Peyer's patch (tissue), 4 donors: ENCODE measurements at regions not wholly inside any gene's neighbourhood (a gene's known extent, or its start where the extent isn't known, plus 50 kb on each side); places are given as distances from the start of the nearest gene placed in this dataset.

ENCODE experiments used
- DNase-seq, 3 donors: peaks; one replicate each; pipeline ENCODE4 v3.0.0-alpha.2; 2017 to 2019
- H3K27ac ChIP-seq, 4 donors: fragments of 200-600 bp; sonication (generic); one replicate each; pipeline ENCODE4 v1.5.1; 2016 to 2019
- H3K27me3 ChIP-seq, 2 donors: fragments of 200-600 bp; sonication (generic); one replicate each; pipeline ENCODE4 v1.5.1; 2019
- H3K36me3 ChIP-seq, 3 donors: fragments of 200-600 bp; sonication (generic); one replicate each; pipeline ENCODE4 v1.5.1; 2016 to 2019
- H3K4me1 ChIP-seq, 4 donors: fragments of 200-600 bp; sonication (generic); one replicate each; pipeline ENCODE4 v1.5.1; 2016 to 2019
- H3K4me3 ChIP-seq, 4 donors: fragments of 200-600 bp; sonication (generic); 1 replicate in 3 of 4; 2 replicates in 1 of 4; pipeline ENCODE4 v1.5.1; 2016 to 2019; ENCODE audit warnings: mild to moderate bottlenecking in 1 of 4
- H3K9me3 ChIP-seq, 4 donors: fragments of 200-600 bp; sonication (generic); one replicate each; pipeline ENCODE4 v1.5.1; 2016 to 2019; ENCODE audit warnings: mild to moderate bottlenecking in 1 of 4
- POLR2A ChIP-seq, 2 donors: fragments of 450-650 bp; IDR thresholded peaks; one replicate each; pipeline ENCODE4 v1.5.1; 2017; ENCODE audit warnings: antibody characterized with exemption in 2 of 2, mild to moderate bottlenecking in 2 of 2, moderate library complexity in 2 of 2
- TF ChIP-seq, protein P1 (sequence below), 6 experiments: fragments of 450-650 bp in 4 of 6; fragments of 200-600 bp in 2 of 6; sonication (generic) in 1 of 6; IDR thresholded peaks; one replicate each; pipeline ENCODE4 v1.5.1; 2017 to 2019; ENCODE audit warnings: antibody characterized with exemption in 6 of 6, mild to moderate bottlenecking in 3 of 6, moderate library complexity in 1 of 6

DNA sequence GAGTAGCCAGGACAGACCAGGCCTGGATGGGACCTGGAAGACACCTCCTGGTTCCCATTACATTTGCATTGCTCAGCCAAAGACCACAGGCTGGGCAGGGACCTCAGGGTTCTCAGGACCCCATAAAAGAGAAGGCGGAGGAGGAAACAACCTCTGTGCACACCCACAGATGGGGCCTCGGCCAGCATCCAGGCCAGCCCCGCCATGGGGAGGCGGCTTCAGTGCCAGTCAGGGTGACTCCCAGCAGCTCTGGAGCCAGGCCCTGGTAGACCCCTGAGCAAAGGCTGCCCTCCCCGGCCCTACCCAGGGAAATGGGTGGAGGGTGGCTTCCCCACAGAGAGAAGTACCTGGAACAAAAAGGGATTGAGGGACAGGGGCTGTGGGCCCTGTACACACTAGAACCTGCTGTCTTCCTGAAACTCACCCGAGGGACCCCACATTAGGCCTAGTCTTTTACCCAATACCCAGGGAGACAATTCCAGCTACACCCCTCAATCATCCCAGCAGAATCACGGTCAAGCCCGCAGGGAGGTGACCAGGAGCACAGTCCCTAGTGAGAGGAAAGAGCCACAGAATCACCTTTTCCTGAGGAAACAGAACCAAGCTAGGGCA, 64.5 kb downstream of the PSMG1 start:
- Histone ChIP-seq H3K27me3 (no peaks in the 10 kb centered on the region), H3K4me1 (no peaks in the 10 kb centered on the region), H3K9me3 (no peaks in the 10 kb centered on the region), H3K27ac (no peak overlapping the region), H3K36me3 (no peaks in the 10 kb centered on the region), H3K4me3 (no peak overlapping the region)
- DNase-seq, result no peak
- TF ChIP-seq POLR2A (IDR thresholded peaks at IDR 0.05), result no peak
- TF ChIP-seq, protein P1, sequence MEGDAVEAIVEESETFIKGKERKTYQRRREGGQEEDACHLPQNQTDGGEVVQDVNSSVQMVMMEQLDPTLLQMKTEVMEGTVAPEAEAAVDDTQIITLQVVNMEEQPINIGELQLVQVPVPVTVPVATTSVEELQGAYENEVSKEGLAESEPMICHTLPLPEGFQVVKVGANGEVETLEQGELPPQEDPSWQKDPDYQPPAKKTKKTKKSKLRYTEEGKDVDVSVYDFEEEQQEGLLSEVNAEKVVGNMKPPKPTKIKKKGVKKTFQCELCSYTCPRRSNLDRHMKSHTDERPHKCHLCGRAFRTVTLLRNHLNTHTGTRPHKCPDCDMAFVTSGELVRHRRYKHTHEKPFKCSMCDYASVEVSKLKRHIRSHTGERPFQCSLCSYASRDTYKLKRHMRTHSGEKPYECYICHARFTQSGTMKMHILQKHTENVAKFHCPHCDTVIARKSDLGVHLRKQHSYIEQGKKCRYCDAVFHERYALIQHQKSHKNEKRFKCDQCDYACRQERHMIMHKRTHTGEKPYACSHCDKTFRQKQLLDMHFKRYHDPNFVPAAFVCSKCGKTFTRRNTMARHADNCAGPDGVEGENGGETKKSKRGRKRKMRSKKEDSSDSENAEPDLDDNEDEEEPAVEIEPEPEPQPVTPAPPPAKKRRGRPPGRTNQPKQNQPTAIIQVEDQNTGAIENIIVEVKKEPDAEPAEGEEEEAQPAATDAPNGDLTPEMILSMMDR (IDR thresholded peaks at IDR 0.05), result no peak

DNA sequence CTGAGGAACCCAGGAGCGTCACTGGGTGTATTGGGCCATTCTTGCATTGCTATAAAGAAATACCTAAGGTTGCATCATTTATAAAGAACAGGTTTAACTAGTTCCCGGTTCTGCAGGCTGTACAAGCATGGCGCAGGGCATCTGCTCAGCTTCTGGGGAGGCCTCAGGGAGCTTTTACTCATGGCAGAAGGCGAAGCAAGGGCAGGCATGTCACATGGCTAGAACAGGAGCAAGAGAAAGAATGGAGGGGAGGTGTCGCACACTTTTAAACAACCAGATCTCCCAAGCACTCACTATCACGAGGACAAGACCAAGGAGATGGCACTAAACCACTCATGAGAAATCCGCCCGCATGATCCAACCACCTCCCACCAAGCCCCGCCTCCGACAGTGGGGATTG, 65.2 kb downstream of the PSMG1 start:
- TF ChIP-seq POLR2A (IDR thresholded peaks at IDR 0.05), result no peak
- TF ChIP-seq, protein P1 (IDR thresholded peaks at IDR 0.05), result no peak
- DNase-seq, result no peak

DNA sequence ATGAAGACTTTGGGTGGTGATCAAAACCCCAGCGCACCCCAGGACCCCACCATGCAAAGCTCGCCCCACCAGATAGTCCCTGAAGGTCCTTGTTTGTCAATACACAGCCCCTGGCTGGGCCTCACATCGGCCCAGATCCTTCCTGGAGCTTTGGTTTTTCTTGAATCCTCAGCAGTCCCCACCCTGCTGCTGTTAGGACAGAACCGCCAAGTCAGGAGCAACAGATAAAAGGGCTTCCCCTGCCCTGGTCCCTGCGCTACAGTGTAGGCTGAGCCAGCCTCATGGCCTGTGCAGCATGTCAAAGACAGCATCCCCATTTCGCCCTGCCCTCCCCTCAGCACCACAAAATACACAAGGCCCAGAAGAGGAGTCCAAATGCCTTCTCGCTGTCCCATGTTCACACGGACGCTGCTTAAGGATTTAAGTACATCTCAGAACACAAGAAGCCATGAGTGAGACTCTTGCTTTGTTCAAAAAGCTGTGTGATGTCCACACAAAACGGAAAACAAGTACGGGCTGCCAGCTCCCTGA, 65.7 kb downstream of the PSMG1 start:
- DNase-seq, result no peak
- Histone ChIP-seq H3K27ac (no peak overlapping the region), H3K36me3 (no peaks in the 10 kb centered on the region), H3K9me3 (no peaks in the 10 kb centered on the region), H3K4me1 (no peaks in the 10 kb centered on the region), H3K27me3 (no peaks in the 10 kb centered on the region), H3K4me3 (no peak overlapping the region)
- TF ChIP-seq, protein P1 (IDR thresholded peaks at IDR 0.05), result no peak
- no peak for TF ChIP-seq POLR2A (IDR thresholded peaks at IDR 0.05)

More for the DNA sequence above, 65.2 kb downstream of the PSMG1 start:
- no peaks in the 10 kb centered on the region for H3K36me3 ChIP-seq
- H3K4me3 ChIP-seq, result no peak overlapping the region
- H3K27ac ChIP-seq, result no peak overlapping the region
- H3K27me3 ChIP-seq, result no peaks in the 10 kb centered on the region
- H3K9me3 ChIP-seq, result no peaks in the 10 kb centered on the region
- no peaks in the 10 kb centered on the region for H3K4me1 ChIP-seq

DNA sequence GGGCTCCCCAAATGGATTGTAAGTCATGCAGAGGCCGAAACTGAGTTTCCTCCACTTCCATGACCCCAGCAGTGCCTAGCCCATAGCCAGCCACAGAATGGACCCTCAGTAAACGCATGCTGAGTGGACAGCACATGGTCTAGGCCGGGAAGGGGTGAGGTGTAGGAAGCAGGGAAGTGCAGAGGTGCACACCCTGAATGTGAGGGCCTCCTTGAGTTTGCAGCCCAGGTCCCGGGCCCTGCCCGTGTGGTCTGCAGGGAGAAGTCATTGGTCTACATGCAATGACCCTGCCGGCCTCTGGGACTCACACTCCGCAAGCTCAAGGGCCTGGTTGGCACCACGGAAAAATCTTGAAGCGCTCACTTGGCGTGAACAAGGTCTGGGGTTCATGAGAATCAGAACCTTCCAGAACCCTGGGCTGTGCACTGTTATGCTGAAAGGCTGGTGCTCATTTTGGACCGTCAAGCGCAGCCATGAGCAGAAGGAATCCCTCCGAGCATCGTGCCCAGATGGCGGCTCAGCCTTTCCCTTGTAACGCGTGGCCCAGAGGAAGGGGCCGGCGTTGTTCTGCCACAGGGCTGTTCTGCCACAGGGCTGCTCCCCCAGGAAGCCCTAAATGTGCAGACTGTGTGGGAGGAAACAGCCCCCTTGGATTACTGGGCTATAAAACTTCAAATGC, 66.4 kb downstream of the PSMG1 start:
- TF ChIP-seq, protein P1 (IDR thresholded peaks at IDR 0.05), result no peak
- TF ChIP-seq POLR2A (IDR thresholded peaks at IDR 0.05), result no peak
- H3K27ac ChIP-seq, result no peak overlapping the region
- H3K36me3 ChIP-seq, result no peaks in the 10 kb centered on the region
- H3K9me3 ChIP-seq, result no peaks in the 10 kb centered on the region
- no peak for DNase-seq
- no peak overlapping the region for H3K4me3 ChIP-seq
- no peaks in the 10 kb centered on the region for H3K4me1 ChIP-seq
- H3K27me3 ChIP-seq, result no peaks in the 10 kb centered on the region

DNA sequence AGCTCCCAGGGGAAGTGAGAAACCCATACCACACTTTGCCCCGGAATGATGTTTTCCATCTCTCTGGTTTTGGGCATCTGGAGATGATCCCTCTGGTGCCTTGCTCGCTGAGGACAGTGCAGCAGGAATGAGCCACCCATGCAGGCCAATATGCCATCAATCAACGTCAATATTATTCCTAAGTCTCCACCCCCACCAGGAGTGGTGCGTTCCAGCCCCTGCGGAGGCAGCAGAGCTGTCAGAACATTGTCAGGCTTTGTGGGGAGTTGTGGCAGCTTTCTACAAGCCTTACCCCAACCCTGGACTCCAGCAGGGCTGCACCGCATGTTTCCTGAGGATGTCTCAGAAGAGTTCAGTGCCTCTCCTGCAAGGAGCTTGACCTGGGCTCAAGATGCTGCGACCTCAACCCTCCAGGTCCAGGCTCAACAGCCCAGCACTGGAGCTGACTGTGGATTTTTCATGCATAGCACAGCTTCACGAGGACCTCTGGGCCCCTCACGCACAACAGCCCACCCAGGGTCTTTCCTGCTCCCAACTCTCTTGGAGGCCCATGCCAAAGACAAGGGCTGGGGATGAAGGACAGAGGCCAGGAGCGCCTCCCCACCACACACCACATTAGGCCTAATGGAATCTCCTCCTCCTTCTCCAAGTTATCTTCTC, 67.5 kb downstream of the PSMG1 start:
- H3K27ac ChIP-seq, result no peak overlapping the region
- H3K9me3 ChIP-seq, result no peaks in the 10 kb centered on the region

More for the DNA sequence above, 67.5 kb downstream of the PSMG1 start:
- DNase-seq, result no peak
- Histone ChIP-seq H3K27me3 (no peaks in the 10 kb centered on the region), H3K4me3 (no peak overlapping the region), H3K36me3 (no peaks in the 10 kb centered on the region), H3K4me1 (no peaks in the 10 kb centered on the region)
- TF ChIP-seq POLR2A (IDR thresholded peaks at IDR 0.05), result no peak
- TF ChIP-seq, protein P1 (IDR thresholded peaks at IDR 0.05), result no peak
